Mesendoderm (in vitro differentiated cells): ENCODE measurements at regions not wholly inside any gene's neighbourhood (a gene's known extent, or its start where the extent isn't known, plus 50 kb on each side); places are given as distances from the start of the nearest gene placed in this dataset.

Experiments
- DNase-seq: peaks from one replicate; pipeline ENCODE4 v3.0.0; 2013
- H2AK5ac ChIP-seq: 2 replicates; pipeline ENCODE4 v1.6.1; 2013; ENCODE audit warnings: low read length, inconsistent platforms
- H2BK120ac ChIP-seq: 2 replicates; pipeline ENCODE4 v1.6.1; 2013; ENCODE audit warnings: low read depth, mild to moderate bottlenecking, low read length, moderate library complexity, mixed read lengths
- H2BK15ac ChIP-seq: replicated peaks from 2 replicates; pipeline ENCODE4 v1.6.1; 2013; ENCODE audit warnings: low read depth, mild to moderate bottlenecking, moderate library complexity
- H2BK5ac ChIP-seq: 2 replicates; pipeline ENCODE4 v1.6.1; 2013; ENCODE audit warnings: low read length, inconsistent platforms
- H3K18ac ChIP-seq: 2 replicates; pipeline ENCODE4 v1.6.1; 2013; ENCODE audit warnings: mild to moderate bottlenecking, low read length, mixed read lengths
- H3K23ac ChIP-seq: one replicate; pipeline ENCODE4 v1.6.1; 2013; ENCODE audit warnings: low read length
- H3K27ac ChIP-seq: 2 replicates; pipeline ENCODE4 v1.5.1; 2013; ENCODE audit warnings: low read depth, mild to moderate bottlenecking, inconsistent platforms, low read length, moderate library complexity
- H3K27me3 ChIP-seq: 2 replicates; pipeline ENCODE4 v1.6.1; 2013; ENCODE audit warnings: low read length, control low read depth, mild to moderate bottlenecking, inconsistent platforms; ENCODE audit not compliant: insufficient read depth, poor library complexity
- H3K36me3 ChIP-seq: 2 replicates; pipeline ENCODE4 v1.6.1; 2013; ENCODE audit warnings: low read length, inconsistent platforms; ENCODE audit not compliant: control insufficient read depth, insufficient read depth
- H3K4ac ChIP-seq: one replicate; pipeline ENCODE4 v1.6.1; 2013; ENCODE audit warnings: low read depth, mild to moderate bottlenecking, low read length, moderate library complexity
- H3K4me1 ChIP-seq: 2 replicates; pipeline ENCODE4 v1.6.1; 2013; ENCODE audit warnings: low read depth, low read length, inconsistent platforms; ENCODE audit not compliant: control insufficient read depth
- H3K4me2 ChIP-seq: 2 replicates; pipeline ENCODE4 v1.6.1; 2013; ENCODE audit warnings: low read length
- H3K4me3 ChIP-seq: 2 replicates; pipeline ENCODE4 v1.5.1; 2013; ENCODE audit warnings: mild to moderate bottlenecking, low read length
- H3K56ac ChIP-seq: one replicate; pipeline ENCODE4 v1.6.1; 2013; ENCODE audit warnings: low read length
- H3K79me1 ChIP-seq: 2 replicates; pipeline ENCODE4 v1.6.1; 2013; ENCODE audit warnings: low read length, inconsistent platforms
- H3K79me2 ChIP-seq: 2 replicates; pipeline ENCODE4 v1.6.1; 2013; ENCODE audit warnings: mild to moderate bottlenecking, low read length; ENCODE audit not compliant: control insufficient read depth, insufficient read depth
- H3K9ac ChIP-seq: 2 replicates; pipeline ENCODE4 v1.6.1; 2013; ENCODE audit warnings: low read length, inconsistent platforms
- H4K5ac ChIP-seq: one replicate; pipeline ENCODE4 v1.6.1; 2013; ENCODE audit warnings: low read length
- H4K8ac ChIP-seq: one replicate; pipeline ENCODE4 v1.6.1; 2013; ENCODE audit warnings: low read depth, mild to moderate bottlenecking, control low read depth, low read length, moderate library complexity
- WGBS: extraction: QIAGEN DNeasy Blood & Tissue Kit; methylation state at CpG from one replicate; pipeline ENCODE4 v1.1.7; 2013; ENCODE audit warnings: low lambda C conversion rate, missing lambda C conversion rate; ENCODE audit not compliant: insufficient coverage; ENCODE audit errors: extremely low coverage; 5-methylcytosine and 5-hydroxymethylcytosine counted together

DNA sequence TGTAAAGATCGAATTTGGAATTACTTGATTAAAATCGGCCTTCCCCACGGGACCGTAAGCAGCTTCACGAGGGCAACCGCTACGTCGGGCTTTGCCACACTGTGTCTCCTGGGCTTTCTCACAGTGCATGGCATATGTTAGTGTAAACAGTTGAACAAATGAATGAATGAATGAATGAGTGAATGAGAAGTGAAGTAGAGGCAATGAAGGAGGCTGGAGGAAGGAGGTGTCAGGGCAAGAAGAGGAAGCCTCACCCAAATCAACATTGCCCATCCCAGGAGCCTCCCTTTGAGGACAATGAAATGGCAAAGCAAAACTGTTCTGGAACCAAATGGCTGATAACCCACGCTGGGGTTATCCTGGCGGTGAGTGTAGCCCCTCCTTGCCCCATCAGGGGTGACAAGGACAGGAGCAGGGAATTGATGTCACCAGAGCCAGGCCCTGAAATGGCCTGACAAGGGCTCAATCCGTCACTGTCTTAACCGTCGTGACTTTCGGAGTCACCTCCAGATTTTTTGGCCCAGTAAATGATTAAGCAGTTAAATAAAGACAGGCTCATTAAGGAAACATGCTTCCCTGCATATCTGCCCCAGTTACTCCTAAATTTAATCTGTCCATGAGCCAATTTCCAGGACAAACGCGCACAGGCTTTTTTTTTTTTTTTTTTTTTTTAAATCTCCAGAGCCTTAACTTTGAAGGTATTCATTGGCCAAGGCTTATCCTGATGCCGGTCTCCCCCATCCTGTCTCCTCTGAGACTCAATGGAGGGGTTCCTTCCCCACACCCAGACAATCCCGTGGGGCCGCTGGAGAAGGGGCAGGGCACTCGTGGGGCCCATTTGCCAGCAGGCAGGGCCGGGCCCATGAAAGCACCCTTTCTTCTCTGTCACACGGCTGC, 88.4 kb upstream of the BOD1 start:
- Histone ChIP-seq H3K23ac (no peak overlapping the region), H4K5ac (no peak overlapping the region), H3K4ac (no peak overlapping the region), H2BK5ac (no peak overlapping the region), H3K36me3 (no peaks in the 10 kb centered on the region), H3K18ac (no peak overlapping the region), H3K4me1 (no peaks in the 10 kb centered on the region), H3K27ac (no peak overlapping the region), H3K9ac (no peak overlapping the region), H3K79me2 (no peaks in the 10 kb centered on the region), H3K79me1 (no peaks in the 10 kb centered on the region), H4K8ac (no peak overlapping the region), H2BK15ac (no peak overlapping the region), H3K4me3 (no peak overlapping the region), H2AK5ac (no peak overlapping the region), H3K56ac (no peak overlapping the region), H2BK120ac (no peak overlapping the region), H3K4me2 (no peak overlapping the region), H3K27me3 (no peaks in the 10 kb centered on the region)
- DNase-seq, result no peak
- no CpG with 5 or more reads among the region's 22 CpGs for WGBS

DNA sequence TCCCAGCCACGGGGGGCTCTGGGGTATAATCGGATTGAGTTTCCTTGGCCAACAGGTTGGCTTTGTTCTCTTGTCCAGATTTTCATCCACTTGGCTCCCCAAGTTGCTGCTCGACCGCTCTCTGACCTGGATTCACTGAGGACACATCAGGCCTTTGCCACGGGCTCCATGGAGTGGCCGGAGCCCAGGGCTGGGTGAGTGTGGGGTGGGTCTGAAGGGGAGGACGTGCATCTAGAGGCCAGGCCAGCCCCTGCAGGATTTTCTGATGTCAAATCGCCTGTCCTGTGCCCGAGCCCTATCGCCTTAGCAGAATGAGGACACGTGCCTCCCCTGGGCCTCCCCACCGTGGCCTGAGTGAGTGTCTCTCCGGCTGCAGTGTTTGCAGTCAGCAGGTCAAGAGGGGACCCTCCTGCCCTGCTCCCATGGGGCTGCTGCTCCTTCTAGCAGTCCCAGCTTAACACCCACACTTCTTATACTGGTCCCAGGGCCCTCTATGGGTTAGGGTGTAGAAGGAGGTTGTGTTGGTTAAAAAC, 89.1 kb upstream of the BOD1 start:
- Histone ChIP-seq H3K27me3 (no peaks in the 10 kb centered on the region), H4K5ac (no peak overlapping the region)

DNA sequence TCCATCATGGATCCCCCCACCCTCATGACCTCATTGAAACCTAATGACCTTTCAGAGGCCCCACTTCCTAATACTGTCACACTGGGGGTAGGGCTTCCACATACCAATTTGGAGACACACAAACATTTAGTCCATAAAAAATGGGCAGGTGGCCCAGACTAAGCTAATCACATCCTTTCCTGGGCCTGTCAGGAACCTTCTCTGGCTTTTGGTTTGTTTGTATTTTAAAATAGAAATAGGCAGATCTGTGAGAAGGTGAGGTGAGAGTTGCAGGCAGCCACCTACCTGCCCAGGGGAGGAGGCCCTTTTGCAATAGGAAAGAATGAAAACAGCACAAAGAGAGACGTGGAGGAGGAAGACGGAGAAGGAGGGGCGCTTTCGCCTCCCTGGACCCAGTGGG, 90.2 kb upstream of the BOD1 start:
- Histone ChIP-seq H3K27ac (no peak overlapping the region), H2BK120ac (no peak overlapping the region), H3K4me2 (no peak overlapping the region), H3K9ac (no peak overlapping the region), H3K36me3 (no peaks in the 10 kb centered on the region), H2AK5ac (no peak overlapping the region), H4K5ac (no peak overlapping the region), H3K4me1 (no peaks in the 10 kb centered on the region), H2BK5ac (no peak overlapping the region), H3K79me1 (no peaks in the 10 kb centered on the region), H3K23ac (no peak overlapping the region), H3K27me3 (no peaks in the 10 kb centered on the region), H2BK15ac (no peak overlapping the region), H3K4ac (no peak overlapping the region), H3K18ac (no peak overlapping the region), H3K4me3 (no peak overlapping the region), H3K79me2 (no peaks in the 10 kb centered on the region), H3K56ac (no peak overlapping the region), H4K8ac (no peak overlapping the region)
- DNase-seq, result no peak
- no CpG with 5 or more reads among the region's 4 CpGs for WGBS

More for the DNA sequence above, 89.1 kb upstream of the BOD1 start:
- H4K8ac ChIP-seq, result no peak overlapping the region
- H3K9ac ChIP-seq, result no peak overlapping the region
- no peaks in the 10 kb centered on the region for H3K4me1 ChIP-seq
- H3K4ac ChIP-seq, result no peak overlapping the region
- no CpG with 5 or more reads among the region's 13 CpGs for WGBS
- no peak overlapping the region for H3K27ac ChIP-seq
- H3K23ac ChIP-seq, result no peak overlapping the region
- no peak for DNase-seq
- H2AK5ac ChIP-seq, result no peak overlapping the region
- H3K4me2 ChIP-seq, result no peak overlapping the region
- no peaks in the 10 kb centered on the region for H3K36me3 ChIP-seq
- no peak overlapping the region for H2BK120ac ChIP-seq
- no peak overlapping the region for H2BK15ac ChIP-seq
- no peak overlapping the region for H3K56ac ChIP-seq
- H3K4me3 ChIP-seq, result no peak overlapping the region
- no peak overlapping the region for H2BK5ac ChIP-seq
- no peak overlapping the region for H3K18ac ChIP-seq
- H3K79me2 ChIP-seq, result no peaks in the 10 kb centered on the region
- no peaks in the 10 kb centered on the region for H3K79me1 ChIP-seq

DNA sequence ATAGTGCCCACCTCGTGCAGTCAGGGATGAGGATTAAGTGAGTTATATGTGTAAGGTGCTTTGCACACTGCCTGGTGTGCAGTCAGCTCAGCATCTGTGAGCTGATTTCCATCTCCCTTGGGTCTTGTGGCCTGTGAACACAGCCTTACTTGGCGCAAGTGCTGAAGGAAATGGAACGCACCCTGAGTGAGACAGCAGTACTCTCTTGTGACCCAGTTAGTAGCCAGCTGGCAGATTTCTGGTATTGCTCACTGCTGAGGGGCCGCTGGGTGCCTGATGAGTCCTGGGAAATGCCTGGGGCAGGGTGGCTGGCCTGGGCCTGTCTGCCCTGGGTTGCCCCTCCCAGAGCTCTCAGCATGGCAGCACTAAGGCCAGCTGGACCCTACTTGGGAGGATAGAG, 90.9 kb upstream of the BOD1 start:
- no peaks in the 10 kb centered on the region for H3K79me1 ChIP-seq
- H3K18ac ChIP-seq, result no peak overlapping the region
- H3K27me3 ChIP-seq, result no peaks in the 10 kb centered on the region
- H4K8ac ChIP-seq, result no peak overlapping the region
- no peak overlapping the region for H2AK5ac ChIP-seq
- no peak overlapping the region for H2BK120ac ChIP-seq
- H3K4me1 ChIP-seq, result no peaks in the 10 kb centered on the region
- H3K4ac ChIP-seq, result no peak overlapping the region
- H3K23ac ChIP-seq, result no peak overlapping the region
- no peak overlapping the region for H3K4me2 ChIP-seq
- no peak overlapping the region for H3K27ac ChIP-seq
- no CpG with 5 or more reads among the region's 4 CpGs for WGBS
- H2BK15ac ChIP-seq, result no peak overlapping the region
- no peaks in the 10 kb centered on the region for H3K79me2 ChIP-seq
- DNase-seq, result no peak
- no peak overlapping the region for H3K4me3 ChIP-seq
- H2BK5ac ChIP-seq, result no peak overlapping the region
- H3K36me3 ChIP-seq, result no peaks in the 10 kb centered on the region
- no peak overlapping the region for H4K5ac ChIP-seq
- H3K56ac ChIP-seq, result no peak overlapping the region
- H3K9ac ChIP-seq, result no peak overlapping the region

DNA sequence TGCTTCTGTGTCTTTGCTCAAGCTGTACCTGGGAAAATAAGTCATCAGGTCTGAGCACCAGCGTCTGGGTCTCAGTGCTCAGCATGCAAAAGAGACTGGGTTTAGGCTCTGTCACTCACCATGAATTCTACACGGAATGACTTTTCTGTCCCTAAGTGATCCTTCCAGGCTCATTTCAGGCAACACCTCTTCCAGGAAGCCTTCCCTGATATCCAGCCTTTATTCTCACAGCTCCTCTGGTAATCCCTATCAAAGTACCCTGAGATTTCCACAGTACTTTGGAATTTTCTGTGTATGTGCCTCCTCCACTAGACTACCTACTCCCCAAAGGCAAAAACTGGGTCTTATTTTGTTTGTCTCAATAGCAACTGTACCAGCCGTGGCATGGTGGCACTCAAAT, 92.7 kb upstream of the BOD1 start:
- Histone ChIP-seq H3K4me3 (no peak overlapping the region), H3K9ac (no peak overlapping the region), H3K23ac (no peak overlapping the region), H3K27me3 (no peaks in the 10 kb centered on the region), H3K4me2 (no peak overlapping the region), H3K27ac (no peak overlapping the region), H2BK5ac (no peak overlapping the region), H3K4me1 (no peaks in the 10 kb centered on the region), H3K79me1 (no peaks in the 10 kb centered on the region), H3K18ac (no peak overlapping the region), H2AK5ac (no peak overlapping the region), H2BK15ac (no peak overlapping the region), H3K36me3 (no peaks in the 10 kb centered on the region), H3K4ac (no peak overlapping the region), H4K5ac (no peak overlapping the region), H2BK120ac (no peak overlapping the region), H4K8ac (no peak overlapping the region), H3K79me2 (no peaks in the 10 kb centered on the region), H3K56ac (no peak overlapping the region)
- no peak for DNase-seq
- WGBS, result no CpG with 5 or more reads among the region's 3 CpGs
